KOPT-K1 (cell line): ENCODE measurements at regions not wholly inside any gene's neighbourhood (a gene's known extent, or its start where the extent isn't known, plus 50 kb on each side); places are given as distances from the start of the nearest gene placed in this dataset.

Source experiments
- H3K27ac ChIP-seq: fragments of 200-600 bp; sonication (generic); 2 replicates; pipeline ENCODE4 v1.5.1; 2016; ENCODE audit warnings: antibody characterized with exemption, mild to moderate bottlenecking, low read depth, low read length; ENCODE audit not compliant: poor library complexity, severe bottlenecking
- H3K36me3 ChIP-seq: fragments of 200-600 bp; sonication (generic); 2 replicates; pipeline ENCODE4 v1.5.1; 2017; ENCODE audit warnings: antibody characterized with exemption, mild to moderate bottlenecking, low read length, moderate library complexity; ENCODE audit not compliant: insufficient read depth
- H3K9me3 ChIP-seq: fragments of 200-600 bp; sonication (generic); 2 replicates; pipeline ENCODE4 v1.5.1; 2017; ENCODE audit warnings: antibody characterized with exemption, low read length, mild to moderate bottlenecking; ENCODE audit not compliant: insufficient read depth, poor library complexity, severe bottlenecking

DNA sequence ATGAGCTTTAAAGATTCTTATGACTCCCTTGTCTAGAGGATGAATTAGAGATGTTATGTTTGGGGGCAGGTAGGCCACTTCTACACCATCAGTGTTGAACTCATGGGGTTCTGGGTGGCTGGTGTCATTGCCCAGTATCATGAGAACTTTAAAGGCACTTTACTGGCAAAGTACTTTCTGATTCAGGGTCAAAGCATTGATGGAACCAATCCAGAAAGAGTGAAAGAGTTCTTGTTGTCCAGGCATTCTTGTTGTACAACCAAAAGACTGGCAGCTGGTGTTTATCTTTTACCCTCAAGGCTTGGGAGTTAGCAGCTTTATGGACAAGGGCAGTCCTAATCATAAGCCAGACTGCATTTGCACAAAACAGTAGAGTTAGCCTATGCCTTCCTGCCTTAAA lies 673.0 kb downstream of the USP25 start:
- Histone ChIP-seq H3K9me3 (no peaks in the 10 kb centered on the region), H3K36me3 (no peaks in the 10 kb centered on the region), H3K27ac (no peak overlapping the region)

DNA sequence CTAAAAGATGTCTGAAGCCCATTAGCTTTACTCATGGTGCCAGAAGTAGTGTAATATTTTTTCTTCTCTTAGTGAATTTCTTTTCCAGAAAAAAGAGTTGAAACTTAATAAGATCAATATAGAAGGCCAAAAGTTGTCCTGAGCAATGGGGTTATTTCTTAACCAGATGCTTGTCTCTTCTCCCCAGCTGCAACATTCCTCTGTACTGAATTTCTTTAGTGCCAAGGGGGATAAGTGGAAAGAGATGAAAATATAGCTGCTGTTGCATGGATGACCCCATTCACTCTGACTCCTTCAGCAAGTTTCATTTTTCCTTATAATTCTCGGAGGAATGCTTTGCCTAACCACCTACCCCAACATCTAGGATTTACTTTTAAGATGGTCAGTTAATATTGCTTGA lies 675.0 kb downstream of the USP25 start:
- no peaks in the 10 kb centered on the region for H3K36me3 ChIP-seq
- H3K9me3 ChIP-seq = no peaks in the 10 kb centered on the region

DNA sequence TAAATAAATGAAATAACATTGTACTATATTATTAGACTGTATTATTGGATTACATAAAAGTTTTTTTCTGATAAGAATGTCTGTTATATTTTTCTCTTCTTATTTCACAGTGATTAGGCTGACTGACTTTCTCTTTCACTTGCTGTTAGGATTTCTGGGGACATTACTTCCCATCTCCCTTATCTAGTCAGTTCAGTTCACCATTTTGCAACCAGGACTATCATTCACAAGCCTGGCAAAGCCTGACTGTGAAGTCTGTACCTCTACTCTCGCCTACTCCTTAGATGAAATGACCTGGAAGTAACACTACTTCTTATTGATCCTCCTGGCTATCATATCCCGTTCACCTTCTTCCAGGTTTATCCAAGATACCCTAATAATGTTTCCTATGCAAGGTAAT lies 676.6 kb downstream of the USP25 start:
- Histone ChIP-seq H3K9me3 (no peaks in the 10 kb centered on the region), H3K27ac (no peak overlapping the region), H3K36me3 (no peaks in the 10 kb centered on the region)

More for the DNA sequence above, 675.0 kb downstream of the USP25 start:
- H3K27ac ChIP-seq = no peak overlapping the region

DNA sequence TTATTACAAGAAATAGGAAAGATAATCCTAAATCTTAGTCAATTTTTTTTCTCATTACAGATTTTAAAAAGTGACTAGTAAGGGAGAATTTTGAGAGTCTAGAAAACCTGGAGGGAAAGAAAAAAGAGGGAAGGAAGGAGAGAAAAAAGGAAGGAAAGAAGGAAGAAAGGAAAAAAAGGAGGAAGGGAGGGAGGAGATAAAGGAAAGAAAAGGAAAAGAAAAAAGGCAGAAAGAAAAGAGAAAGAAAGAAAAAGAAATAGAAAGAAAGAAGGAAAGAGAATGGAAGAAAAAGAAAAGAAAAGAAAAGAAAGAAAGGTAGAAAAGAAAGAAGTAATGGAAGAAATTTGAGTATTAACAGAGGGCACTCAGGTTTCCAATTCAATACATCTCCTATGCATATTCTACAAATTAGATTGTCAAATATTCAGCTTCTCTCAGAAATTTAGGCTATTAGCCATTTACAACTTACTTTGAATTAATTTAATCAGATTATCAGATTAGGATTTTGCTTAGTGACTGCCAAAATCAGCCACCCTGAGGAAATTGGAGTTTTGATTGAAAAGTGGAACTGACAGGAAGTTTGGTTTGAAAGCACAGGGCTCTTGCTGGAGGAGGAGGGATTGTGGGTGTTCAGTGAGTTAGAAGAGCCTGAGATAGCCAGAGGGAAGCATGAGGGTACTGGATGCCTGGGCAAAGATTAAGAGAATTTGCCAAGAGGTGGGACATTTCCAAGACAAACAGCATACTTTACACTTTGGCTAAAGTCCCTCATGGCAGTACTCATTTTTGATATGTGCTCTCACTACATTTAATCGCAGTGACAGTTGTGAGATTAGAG lies 677.8 kb downstream of the USP25 start:
- Histone ChIP-seq H3K36me3 (no peaks in the 10 kb centered on the region), H3K27ac (no peak overlapping the region), H3K9me3 (no peaks in the 10 kb centered on the region)

DNA sequence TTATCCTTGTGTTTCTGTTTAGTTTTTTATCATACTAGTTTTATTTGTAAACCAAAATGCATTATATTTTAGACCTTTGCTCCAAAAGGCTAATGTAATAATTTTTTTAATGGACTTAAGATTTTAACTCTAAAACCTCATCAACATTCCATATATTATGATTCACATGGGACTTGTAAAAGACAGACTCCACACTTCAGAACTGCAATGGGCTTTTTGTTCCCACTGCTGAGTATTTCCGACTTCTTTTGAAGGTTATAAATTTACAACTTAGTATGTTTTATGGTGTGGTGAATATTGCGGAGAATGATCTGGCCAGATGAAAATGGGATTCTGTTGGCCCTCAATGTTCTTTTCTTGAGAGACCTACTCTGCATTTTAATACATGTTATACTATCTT lies 678.5 kb downstream of the USP25 start:
- Histone ChIP-seq H3K9me3 (no peaks in the 10 kb centered on the region), H3K27ac (no peak overlapping the region), H3K36me3 (no peaks in the 10 kb centered on the region)

DNA sequence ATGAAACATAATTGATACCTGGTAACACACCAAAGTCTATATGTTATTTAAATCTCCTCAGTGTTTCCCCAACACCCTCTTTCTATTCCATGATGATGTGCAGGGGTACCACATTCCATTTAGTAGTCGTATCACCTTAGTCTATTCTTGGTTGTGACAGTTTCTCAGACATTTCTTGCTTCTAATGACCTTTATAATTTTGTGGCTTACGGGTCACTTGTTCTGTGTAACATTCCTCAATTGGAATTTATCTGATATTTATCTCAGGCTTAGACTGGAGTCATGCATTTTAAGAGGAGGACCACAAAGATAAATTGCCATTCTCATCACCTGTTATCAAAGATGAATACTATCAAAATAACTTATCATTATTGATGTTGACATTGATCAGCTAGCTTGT lies 679.6 kb downstream of the USP25 start:
- Histone ChIP-seq H3K36me3 (no peaks in the 10 kb centered on the region), H3K9me3 (no peaks in the 10 kb centered on the region), H3K27ac (no peak overlapping the region)

DNA sequence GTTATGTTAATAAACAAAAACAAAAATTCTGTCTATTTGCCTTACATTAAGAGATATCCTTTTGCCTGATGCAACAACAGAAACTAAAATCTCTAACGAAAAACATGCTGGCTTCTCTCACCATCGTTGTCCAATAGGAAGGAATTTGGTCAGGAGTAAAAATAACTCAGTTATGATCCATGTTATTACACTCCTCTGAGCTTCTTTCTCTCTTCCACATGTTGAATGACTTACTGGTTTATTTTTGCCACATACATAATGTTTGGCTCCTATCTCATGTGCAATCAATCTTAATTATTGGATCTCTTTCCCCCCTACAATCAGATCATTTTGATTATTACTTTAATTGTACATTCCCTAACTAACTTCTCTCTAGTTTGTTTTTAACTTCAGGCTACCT lies 688.4 kb downstream of the USP25 start:
- Histone ChIP-seq H3K36me3 (no peaks in the 10 kb centered on the region), H3K9me3 (no peaks in the 10 kb centered on the region), H3K27ac (no peak overlapping the region)

DNA sequence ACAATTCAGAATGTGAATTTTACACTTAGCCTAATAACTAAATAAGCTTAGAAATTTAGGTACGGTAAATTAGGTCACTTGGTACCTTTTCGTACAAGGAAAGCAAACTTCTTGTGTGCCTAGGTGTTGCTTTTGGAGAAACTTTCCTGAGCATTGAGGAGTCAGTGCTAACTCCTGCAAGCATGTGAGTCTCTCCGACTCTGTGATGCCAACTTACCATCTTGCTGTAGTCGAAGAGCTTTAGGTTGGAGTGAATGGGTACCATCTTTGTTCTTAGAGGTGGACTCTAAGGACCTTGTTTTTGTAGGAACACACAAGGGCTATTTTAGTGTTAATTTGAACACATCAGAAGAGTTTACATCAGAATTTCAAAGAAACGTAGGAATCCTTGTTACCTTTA lies 688.9 kb downstream of the USP25 start:
- Histone ChIP-seq H3K27ac (no peak overlapping the region), H3K9me3 (no peaks in the 10 kb centered on the region), H3K36me3 (no peaks in the 10 kb centered on the region)

DNA sequence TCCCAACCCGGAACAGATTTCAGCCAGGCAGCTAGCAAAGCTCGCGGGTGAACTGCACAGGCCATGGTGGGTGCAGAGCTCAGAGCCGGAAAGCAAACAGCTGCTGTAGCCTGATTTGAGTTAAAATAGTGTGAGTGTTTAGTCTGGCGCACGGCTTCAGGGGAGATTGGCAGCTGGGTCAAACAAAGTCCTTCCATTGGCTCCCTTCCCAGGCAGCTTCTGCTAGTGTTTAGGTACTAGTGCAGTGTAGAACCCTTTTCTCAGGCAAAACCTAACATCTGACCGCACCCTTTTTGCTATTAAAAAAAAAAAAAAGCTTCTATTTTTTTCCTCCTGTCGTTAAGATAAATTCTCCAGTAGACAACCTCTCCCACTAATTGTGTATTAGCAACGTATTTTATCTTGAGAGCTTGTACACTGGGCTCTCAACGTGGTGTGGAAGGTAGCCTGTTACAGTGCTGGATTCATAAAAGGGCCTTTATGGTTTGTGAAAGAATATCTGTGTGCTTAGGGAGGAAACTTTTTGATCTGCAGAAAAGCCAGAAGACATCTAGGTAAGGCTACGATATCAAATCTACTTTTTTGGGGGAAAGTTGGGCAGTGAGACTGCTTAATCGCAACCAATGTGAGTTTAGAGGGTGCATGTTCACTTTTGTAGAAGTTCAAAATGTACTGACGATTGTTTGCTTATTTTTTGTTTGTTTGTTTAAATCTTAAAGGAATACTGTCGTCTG lies 689.6 kb downstream of the USP25 start:
- Histone ChIP-seq H3K36me3 (no peaks in the 10 kb centered on the region), H3K27ac (no peak overlapping the region), H3K9me3 (no peaks in the 10 kb centered on the region)

DNA sequence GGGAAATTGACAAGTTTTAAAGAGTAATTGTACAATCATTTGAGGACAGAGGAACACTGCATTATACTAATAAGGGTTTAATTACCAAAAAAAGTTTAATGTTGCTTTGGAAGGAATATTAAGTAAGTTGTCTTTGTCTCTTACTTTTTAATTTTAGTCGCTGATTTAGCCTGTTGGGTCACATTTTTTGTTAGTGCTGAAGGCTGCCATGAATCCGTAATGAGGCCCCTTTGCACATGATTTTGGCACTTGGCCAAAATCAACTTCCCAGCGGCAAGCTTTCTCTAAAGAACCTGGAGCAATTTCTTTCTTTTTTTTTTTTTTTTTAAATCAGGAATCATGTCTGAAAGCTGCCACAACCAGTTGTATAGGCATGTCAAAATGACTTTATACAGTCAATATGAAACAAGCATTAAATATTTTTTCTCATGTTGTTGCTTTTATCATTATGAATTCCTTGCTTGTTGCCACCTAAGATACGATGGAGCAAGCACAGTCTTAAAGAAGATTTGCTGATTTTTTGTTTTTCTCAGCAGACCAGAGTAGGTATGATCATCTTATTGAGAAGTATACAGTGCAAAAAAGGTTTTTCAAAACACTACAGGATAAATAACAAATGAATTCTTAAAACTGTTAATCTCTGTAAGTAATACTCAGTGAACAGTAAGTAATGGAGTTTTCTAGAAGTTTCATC lies 690.4 kb downstream of the USP25 start:
- Histone ChIP-seq H3K36me3 (no peaks in the 10 kb centered on the region), H3K9me3 (no peaks in the 10 kb centered on the region), H3K27ac (no peak overlapping the region)

DNA sequence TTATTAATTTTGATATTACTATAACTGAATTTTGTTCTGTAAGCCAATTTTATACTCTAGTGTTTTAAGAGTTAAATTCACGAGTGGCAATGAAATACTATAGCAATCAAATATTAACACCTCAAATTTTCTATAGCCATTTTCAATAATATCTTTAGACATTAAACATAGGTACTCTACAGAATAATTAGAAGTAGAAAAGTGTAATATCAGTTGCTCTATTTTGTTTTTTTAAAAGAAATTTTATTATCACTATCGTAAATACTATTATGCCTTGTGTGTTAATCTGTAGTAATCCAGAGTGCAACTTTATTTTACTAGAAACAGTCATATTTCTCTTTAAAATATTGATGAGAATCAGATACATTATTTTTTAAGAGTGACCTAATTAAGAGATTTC lies 691.2 kb downstream of the USP25 start:
- Histone ChIP-seq H3K36me3 (no peaks in the 10 kb centered on the region), H3K9me3 (no peaks in the 10 kb centered on the region), H3K27ac (no peak overlapping the region)

DNA sequence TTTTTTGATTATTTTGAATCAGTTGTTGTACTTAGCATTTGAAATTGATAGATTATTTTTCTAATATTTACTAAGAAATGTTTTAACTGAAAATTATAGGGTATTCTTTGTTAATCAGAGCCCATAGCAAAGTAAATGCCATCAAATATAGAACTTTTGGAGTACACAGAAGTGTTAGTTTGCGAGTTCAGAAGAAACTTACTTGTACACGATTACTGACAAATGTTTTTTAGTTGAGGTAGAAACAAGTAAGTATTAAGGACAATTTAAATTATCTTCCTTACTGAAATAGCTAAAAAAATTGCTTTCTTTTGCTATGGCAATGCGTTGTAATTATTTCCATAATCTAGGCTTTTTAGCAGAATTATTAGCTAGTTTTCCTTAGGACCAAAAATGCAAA lies 692.2 kb downstream of the USP25 start:
- no peak overlapping the region for H3K27ac ChIP-seq
- no peaks in the 10 kb centered on the region for H3K36me3 ChIP-seq
- H3K9me3 ChIP-seq = no peaks in the 10 kb centered on the region

DNA sequence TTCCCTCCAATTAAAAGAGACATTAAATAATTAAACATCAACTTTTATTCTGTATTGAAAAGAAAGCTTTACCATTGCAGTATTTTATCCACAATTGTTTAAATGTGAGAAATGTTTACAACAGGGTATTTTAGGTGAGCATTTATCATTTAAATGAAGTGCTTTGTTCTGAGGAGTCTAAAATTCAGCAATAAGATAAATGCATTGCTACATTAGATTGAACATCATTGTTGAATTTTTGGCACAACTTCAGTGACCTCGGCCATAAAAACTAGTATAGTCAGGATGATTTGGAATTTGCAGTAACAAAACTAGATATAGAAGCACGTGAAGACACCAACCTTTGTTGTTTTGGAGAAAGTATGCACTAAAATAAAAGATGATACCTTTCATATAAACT lies 692.9 kb downstream of the USP25 start:
- no peaks in the 10 kb centered on the region for H3K9me3 ChIP-seq
- no peaks in the 10 kb centered on the region for H3K36me3 ChIP-seq
- H3K27ac ChIP-seq = no peak overlapping the region

DNA sequence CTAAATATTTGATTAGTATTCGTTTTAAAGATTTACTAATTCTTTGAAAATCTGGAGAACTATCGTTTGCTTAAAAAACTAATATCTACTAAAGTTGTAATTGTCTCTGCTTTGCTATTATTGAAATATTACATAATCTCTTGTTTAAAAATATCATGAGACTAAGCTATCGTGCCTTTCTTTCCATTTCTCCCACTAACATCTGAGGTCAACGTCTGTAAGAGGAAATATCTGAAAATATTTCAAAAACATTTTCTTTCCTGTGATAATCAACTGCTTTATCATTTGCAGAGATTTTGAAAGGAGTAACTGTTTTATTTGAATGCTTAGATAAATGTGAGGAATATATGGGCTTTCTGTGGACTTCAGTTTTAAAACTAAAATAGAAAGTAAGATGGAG lies 694.1 kb downstream of the USP25 start:
- no peak overlapping the region for H3K27ac ChIP-seq
- H3K36me3 ChIP-seq = no peaks in the 10 kb centered on the region
- no peaks in the 10 kb centered on the region for H3K9me3 ChIP-seq

DNA sequence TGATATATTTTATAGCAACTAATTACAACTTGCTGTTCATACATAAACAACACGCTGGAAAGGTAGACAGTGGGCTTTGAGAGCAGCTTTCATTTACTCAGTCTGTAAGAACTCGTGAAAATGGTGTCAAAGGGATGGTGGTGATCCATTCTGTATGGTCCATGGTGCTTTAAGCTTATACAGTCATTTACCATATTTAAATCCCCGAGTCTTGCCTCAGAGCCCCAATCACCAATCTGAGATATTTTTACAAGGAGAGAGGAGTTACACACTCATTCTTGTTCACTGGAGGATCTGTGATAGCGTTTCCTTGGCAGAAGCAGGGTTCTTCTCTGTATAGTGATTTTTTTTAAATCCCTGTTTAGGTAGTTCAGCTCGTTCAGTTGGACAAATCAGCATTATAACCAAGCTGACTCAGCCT lies 694.6 kb downstream of the USP25 start:
- no peaks in the 10 kb centered on the region for H3K36me3 ChIP-seq
- H3K9me3 ChIP-seq = no peaks in the 10 kb centered on the region
- H3K27ac ChIP-seq = no peak overlapping the region
